GM19324 (cell line): ENCODE measurements at regions not wholly inside any gene's neighbourhood (a gene's known extent, or its start where the extent isn't known, plus 50 kb on each side); places are given as distances from the start of the nearest gene placed in this dataset.

ENCODE experiments used
- ATAC-seq: cut with Tn5 transposase; IDR thresholded peaks from one replicate; pipeline ENCODE4 v1.9.1; 2021; ENCODE audit warnings: mild to moderate bottlenecking, moderate library complexity; ENCODE audit not compliant: unreplicated experiment, low FRiP score

- ATAC-seq = peak; percentile 94
These were observed 182.8 kb upstream of the PHYHIPL start for GRCh38 chr10:58993480-58994221.

GRCh38 chr10:58994226-58995057 is 182.0 kb upstream of the PHYHIPL start:
- ATAC-seq = no peak

- ATAC-seq = no peak
These were observed 181.3 kb upstream of the PHYHIPL start for GRCh38 chr10:58995058-58995596.

- no peak for ATAC-seq
These were observed 180.4 kb upstream of the PHYHIPL start for GRCh38 chr10:58996063-58996462.

GRCh38 chr10:58996866-58997265 is 179.6 kb upstream of the PHYHIPL start:
- ATAC-seq = no peak

- ATAC-seq = no peak
These were observed 177.3 kb upstream of the PHYHIPL start for GRCh38 chr10:58998924-58999713.

GRCh38 chr10:59000162-59000825 is 176.1 kb upstream of the PHYHIPL start:
- ATAC-seq = no peak

- ATAC-seq = no peak
These were observed 174.4 kb upstream of the PHYHIPL start for GRCh38 chr10:59002011-59002410.

DNA sequence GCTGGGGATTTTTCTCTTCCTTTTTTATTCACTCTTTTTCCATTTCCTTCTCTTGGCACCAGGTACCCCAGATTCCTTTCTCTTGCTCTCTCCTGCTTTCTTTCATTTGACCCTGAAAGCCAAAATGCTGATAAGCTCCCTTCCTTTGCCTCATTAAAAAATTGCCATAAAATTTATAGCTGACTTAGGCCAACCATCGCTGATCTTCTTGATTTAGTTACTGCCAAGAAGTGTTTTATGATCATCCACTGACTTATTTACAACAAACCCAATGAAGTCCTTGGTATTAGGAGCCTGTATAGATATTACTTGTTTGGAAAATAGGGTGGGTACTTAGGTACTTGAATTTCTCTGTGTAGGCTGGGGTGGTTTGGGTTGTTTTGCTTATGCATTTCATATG is 173.2 kb upstream of the PHYHIPL start:
- ATAC-seq = no peak

GRCh38 chr10:59004392-59004791 is 172.1 kb upstream of the PHYHIPL start:
- no peak for ATAC-seq

DNA sequence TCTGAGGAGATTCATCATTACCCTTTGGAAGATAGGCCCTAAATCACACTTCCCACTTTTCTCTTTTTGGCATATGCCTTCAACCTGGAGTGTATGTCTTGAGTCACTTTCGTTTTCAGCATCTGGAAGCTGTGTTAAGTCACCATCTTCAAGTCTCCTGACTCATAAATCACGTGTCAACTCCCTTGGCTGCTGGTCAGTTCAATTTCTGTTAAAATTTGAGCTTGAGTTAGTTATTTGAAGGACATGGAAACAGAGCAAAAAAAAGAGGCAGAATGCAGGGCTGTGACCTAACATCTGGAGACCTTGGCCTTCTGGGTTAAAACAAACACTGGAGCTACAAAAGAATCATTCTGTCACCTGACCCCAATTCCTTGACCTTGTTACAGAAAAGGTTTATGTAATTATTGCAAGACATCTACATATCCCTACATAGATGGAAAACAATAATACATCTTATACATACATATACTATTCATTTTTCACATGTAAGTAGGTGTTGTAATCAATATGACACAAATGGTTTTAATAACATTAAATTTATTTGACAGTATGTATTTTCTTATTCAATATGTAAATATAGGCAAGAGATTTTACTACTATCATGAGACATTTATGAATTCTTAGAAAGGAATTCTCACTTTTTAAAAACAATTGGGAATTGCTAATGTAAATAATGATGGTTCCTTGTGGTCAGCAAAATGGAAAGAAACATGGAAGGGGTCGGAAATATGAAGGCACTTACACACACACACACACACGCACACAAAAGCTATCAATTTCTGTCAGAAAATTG is 169.7 kb upstream of the PHYHIPL start:
- ATAC-seq = no peak

- peak; percentile 40 for ATAC-seq
These were observed 169.0 kb upstream of the PHYHIPL start for GRCh38 chr10:59007307-59008025.

GRCh38 chr10:59008452-59008851 is 168.0 kb upstream of the PHYHIPL start:
- ATAC-seq = no peak

- ATAC-seq = no peak
These were observed 164.3 kb upstream of the PHYHIPL start for GRCh38 chr10:59011972-59012632.

GRCh38 chr10:59012839-59013238 is 163.6 kb upstream of the PHYHIPL start:
- no peak for ATAC-seq

DNA sequence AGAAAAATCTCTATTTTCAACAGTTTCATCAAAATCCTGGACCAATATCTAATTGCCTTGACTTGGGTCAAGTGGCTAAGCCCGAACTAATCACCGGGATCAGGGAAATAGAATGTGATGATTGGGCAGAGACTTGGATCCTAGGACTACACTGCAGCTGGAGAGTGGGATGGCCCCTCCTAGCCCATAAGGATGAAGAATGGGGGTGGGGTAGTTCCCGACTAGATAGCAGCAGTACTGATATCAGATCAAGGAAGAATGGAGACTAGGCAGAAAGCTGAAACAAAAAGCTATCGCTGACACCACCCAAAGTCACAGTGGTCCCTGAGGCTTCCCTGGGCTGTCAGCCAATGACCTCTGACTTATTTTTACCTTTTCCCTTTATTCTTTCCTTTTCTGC is 160.4 kb upstream of the PHYHIPL start:
- ATAC-seq = no peak

GRCh38 chr10:59018977-59019376 is 157.5 kb upstream of the PHYHIPL start:
- no peak for ATAC-seq

DNA sequence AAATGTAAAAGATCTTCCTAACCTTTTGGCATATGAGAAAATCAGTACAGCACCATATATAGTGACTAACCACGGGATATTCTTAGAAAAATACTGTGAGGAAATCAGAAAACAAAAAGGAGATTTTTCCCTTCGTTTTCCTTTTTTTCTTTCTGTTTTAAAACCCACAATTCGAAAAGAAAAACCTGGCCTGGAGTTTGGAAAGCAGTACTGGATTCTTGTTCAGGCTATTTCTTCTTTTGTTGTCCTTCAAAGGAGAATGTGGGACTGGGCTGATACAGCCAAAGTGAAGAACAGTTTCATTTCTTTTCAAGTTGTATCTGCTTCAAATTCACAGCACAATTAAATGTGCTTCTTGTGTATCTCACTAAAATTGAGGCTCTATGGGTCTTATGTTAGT is 156.8 kb upstream of the PHYHIPL start:
- no peak for ATAC-seq
